OCI-LY1 (cell line): ENCODE measurements at regions not wholly inside any gene's neighbourhood (a gene's known extent, or its start where the extent isn't known, plus 50 kb on each side); places are given as distances from the start of the nearest gene placed in this dataset.

Experiments used
- EZH2 ChIP-seq: fragments of 200-600 bp; sonication (generic), shearing (Covaris generic); IDR thresholded peaks from 2 replicates; pipeline ENCODE4 v1.8.0; 2017; ENCODE audit warnings: borderline replicate concordance, mixed run types, mild to moderate bottlenecking, antibody characterized with exemption, low read length, moderate library complexity, mixed read lengths
- TF ChIP-seq, protein P1 (sequence below): fragments of 200-600 bp; sonication (generic), shearing (Covaris generic); IDR thresholded peaks from 2 replicates; pipeline ENCODE4 v1.5.1; 2017; ENCODE audit warnings: mild to moderate bottlenecking, antibody characterized with exemption, low read length, moderate library complexity, mixed read lengths

DNA sequence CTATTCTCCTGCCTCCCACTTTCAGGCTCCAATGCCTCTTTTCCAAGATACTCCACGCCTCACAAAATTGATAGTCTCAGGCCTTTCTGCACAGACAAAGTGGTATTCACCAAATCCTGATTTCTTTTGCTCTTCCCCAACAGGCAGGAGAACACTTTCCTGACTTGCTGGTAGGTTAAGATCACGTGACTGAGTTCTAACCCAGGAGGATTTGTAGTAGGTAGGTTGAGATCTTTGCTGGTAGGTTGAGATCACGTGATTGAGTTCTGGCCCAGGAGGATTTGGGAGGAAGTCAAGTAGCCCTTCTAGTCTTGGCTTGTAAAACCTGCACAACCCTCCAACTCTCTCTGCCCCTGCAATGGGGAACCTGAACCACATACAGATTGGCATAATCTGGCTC, 741.5 kb downstream of the TYW1 start:
- TF ChIP-seq, protein P1, sequence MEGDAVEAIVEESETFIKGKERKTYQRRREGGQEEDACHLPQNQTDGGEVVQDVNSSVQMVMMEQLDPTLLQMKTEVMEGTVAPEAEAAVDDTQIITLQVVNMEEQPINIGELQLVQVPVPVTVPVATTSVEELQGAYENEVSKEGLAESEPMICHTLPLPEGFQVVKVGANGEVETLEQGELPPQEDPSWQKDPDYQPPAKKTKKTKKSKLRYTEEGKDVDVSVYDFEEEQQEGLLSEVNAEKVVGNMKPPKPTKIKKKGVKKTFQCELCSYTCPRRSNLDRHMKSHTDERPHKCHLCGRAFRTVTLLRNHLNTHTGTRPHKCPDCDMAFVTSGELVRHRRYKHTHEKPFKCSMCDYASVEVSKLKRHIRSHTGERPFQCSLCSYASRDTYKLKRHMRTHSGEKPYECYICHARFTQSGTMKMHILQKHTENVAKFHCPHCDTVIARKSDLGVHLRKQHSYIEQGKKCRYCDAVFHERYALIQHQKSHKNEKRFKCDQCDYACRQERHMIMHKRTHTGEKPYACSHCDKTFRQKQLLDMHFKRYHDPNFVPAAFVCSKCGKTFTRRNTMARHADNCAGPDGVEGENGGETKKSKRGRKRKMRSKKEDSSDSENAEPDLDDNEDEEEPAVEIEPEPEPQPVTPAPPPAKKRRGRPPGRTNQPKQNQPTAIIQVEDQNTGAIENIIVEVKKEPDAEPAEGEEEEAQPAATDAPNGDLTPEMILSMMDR: no peak
- TF ChIP-seq EZH2: no peak
